HAP-1 (cell line): ENCODE measurements at regions not wholly inside any gene's neighbourhood (a gene's known extent, or its start where the extent isn't known, plus 50 kb on each side); places are given as distances from the start of the nearest gene placed in this dataset.

Source experiments
- DNase-seq, 2 experiments: peaks; one replicate each; pipeline ENCODE4 v3.0.0-alpha.2; 2016 to 2020; ENCODE audit warnings: low spot score in 2 of 2
- H3K27me3 ChIP-seq: fragments of 250-450 bp; sonication (Bioruptor Pico); 2 replicates; pipeline ENCODE4 v1.5.1; 2020; ENCODE audit warnings: low read depth, mild to moderate bottlenecking, moderate library complexity
- H3K36me3 ChIP-seq: fragments of 250-450 bp; sonication (Bioruptor Pico); replicated peaks from 2 replicates; pipeline ENCODE4 v1.5.1; 2020; ENCODE audit warnings: mild to moderate bottlenecking
- H3K4me1 ChIP-seq: fragments of 250-450 bp; sonication (Bioruptor Pico); 2 replicates; pipeline ENCODE4 v1.5.1; 2020; ENCODE audit warnings: mild to moderate bottlenecking
- H3K4me3 ChIP-seq: fragments of 250-450 bp; sonication (Bioruptor Pico); 2 replicates; pipeline ENCODE4 v1.5.1; 2020; ENCODE audit warnings: mild to moderate bottlenecking, moderate library complexity
- H3K9me3 ChIP-seq: fragments of 250-450 bp; sonication (Bioruptor Pico); 2 replicates; pipeline ENCODE4 v1.5.1; 2020; ENCODE audit warnings: mild to moderate bottlenecking, moderate library complexity
- in situ Hi-C: fragments of 300-500 bp; cut with MboI; formaldehyde crosslinking; loops from 3 replicates; pipeline ENCODE4 v1.14.3; 2020; ENCODE audit warnings: low sequenced_read_pairs, inconsistent platforms, mixed read lengths

DNA sequence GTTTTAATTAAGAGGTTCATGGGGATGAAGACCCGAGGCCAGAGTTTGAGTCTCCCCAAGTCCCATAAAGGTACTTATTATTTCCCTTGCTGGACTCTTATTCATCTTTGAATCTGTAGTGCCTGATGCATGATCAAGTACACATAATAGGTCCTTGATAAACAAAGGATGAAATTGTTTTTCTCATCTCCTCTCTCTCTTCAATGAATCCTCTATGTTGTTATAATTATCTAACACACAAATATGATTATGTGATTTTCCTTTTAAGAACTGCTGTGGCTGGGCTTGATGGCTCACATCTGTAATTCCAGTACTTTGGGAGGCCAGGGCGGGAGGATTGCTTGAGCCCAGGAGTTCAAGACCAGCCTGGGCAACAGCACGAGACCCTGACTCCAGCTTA is 117.7 kb downstream of the BAMBI start:
- Histone ChIP-seq H3K36me3 (no peaks in the 10 kb centered on the region), H3K4me1 (peaks cover 10% of the 10 kb centered on the region), H3K27me3 (no peaks in the 10 kb centered on the region), H3K9me3 (no peaks in the 10 kb centered on the region), H3K4me3 (no peak overlapping the region)
- in situ Hi-C loops = no loop called here
- DNase-seq = no peak

DNA sequence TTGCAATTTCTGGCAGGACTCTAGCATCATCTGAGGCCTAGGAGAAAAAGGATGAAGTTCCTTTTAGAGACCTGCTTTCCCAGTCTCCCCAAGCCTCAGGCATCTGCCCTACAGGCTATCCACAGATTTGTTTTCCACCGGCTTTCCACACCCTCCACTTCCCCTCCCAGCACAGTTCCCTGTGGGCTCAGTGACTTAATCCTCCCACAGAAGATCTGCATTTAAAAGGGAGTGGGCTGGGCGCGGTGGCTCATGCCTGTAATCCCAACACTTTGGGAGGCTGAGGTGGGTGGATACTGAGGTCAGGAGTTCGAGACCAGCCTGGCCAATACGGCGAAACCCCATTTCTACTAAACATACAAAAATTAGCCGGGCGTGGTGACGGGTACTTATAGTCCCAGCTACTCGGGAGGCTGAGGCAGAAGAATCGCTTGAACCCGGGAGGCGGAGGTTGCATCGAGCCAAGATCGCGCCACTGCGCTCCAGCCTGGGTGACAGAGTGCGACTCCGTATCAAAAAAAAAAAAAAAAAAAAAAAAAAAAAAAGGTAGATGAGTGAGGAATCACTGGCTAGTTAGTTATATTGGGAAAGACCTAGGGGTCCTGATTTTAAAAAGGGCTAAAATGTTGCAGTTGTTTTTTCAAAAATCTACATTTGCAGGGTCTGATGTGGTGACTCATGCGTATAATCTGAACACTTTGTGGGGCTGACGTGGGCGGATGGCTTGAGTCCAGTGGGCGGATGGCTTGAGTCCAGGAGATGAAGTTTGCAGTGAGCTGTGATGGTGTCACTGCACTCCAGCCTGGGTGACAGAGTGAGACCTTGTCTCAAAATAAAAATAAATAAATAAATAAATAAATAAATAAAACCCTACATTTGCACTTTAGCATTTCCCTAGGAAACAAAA is 119.5 kb downstream of the BAMBI start:
- H3K36me3 ChIP-seq = no peaks in the 10 kb centered on the region
- H3K4me3 ChIP-seq = no peak overlapping the region
- in situ Hi-C loops = no loop called here
- H3K27me3 ChIP-seq = no peaks in the 10 kb centered on the region
- H3K4me1 ChIP-seq = peaks cover 10% of the 10 kb centered on the region
- DNase-seq = peak in 1 of 2 experiments; percentile 37
- H3K9me3 ChIP-seq = no peaks in the 10 kb centered on the region

DNA sequence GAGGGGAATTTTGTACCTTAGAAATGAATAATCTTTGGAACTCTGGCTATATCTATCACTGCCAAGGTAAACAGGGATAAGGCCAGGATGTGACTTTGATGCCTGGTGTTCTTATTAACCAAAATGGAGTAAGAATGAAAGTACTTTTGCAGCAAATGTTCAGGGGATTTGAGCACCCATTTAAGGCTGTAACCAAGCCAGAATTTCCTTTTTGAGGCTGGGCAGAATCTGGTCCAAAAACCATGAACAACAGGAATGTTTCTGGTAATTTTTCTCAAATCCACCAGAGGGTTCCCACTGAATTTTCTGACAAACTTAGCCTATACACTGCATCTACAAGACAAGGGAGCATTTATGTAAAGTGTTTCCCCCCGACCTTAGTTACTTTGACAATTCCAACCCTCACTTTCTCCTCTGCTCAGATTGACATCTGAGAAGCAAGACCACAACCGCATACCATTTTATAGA is 120.6 kb downstream of the BAMBI start:
- Histone ChIP-seq H3K9me3 (no peaks in the 10 kb centered on the region), H3K4me1 (peaks cover 8% of the 10 kb centered on the region), H3K4me3 (no peak overlapping the region), H3K27me3 (no peaks in the 10 kb centered on the region), H3K36me3 (no peaks in the 10 kb centered on the region)
- in situ Hi-C loops = no loop called here
- DNase-seq = no peak

DNA sequence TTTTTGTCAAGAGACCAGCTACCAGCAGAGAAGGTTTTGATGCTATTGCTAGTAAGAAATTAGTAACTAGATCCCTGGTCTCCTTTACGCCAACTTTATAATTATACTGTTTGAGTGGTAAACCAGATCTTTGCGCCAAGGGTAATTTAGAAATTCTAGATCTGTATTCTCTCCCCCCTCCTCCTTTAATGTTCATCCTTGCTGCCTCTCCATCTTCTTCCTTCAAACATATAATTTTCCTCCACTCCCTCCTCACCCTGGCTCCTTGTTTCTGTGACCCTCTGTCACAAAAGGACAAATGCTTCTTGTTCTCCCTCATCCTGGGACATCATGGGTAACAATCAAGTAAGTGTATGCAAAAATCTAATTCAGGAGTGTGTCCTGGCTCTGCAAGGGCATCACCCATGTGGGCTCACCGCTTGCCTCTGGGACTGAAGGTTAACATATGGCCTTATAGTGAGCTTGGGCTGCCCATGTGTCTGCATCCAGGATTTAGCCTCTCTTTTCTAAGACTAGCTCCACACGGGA is 121.2 kb downstream of the BAMBI start:
- DNase-seq = no peak
- H3K9me3 ChIP-seq = no peaks in the 10 kb centered on the region
- H3K4me3 ChIP-seq = no peak overlapping the region
- H3K4me1 ChIP-seq = peaks cover 3% of the 10 kb centered on the region
- no peaks in the 10 kb centered on the region for H3K27me3 ChIP-seq
- in situ Hi-C loops = no loop called here
- H3K36me3 ChIP-seq = no peaks in the 10 kb centered on the region

DNA sequence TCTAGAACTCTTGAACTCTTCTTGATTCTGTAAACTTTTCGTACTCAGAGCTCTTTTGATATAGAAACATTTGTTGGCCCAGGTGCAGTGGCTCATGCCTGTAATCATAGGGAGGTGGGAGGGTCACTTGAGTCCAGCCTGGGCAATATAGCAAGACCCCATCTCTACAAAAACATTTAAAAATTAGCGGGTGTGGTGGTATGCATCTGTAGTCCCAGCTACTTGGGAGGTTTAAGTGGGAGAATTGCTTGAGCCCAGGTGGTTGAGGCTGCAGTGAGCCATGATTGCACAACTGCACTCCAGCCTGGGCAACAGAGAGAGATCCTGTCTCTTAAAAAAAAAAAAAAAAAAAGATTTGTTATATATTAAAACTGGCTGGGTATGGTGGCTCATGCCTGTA is 121.6 kb downstream of the BAMBI start:
- in situ Hi-C loops = no loop called here
- no peaks in the 10 kb centered on the region for H3K36me3 ChIP-seq

DNA sequence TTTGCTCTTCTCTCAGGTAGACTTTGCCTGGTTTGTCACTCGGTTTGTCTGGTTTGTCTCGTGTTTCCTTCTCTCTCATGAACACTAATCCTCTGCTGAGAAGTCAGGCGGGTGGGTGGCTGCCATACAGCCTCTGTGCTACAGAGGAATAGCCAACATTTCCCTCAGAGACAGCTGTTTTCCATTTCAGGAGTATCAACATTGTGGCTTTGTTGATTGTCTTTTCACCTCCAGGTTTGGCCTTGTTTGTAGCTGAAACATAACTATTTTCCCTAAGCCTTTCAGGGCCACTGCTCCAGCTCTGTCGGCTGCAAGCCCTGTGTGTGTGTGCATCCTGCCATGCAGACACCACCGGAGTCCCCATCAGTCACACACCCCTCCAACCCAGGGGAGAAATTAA is 122.8 kb downstream of the BAMBI start:
- peaks cover 3% of the 10 kb centered on the region; the same call in 1 of the 2 replicates for H3K4me1 ChIP-seq
- DNase-seq = no peak
- H3K4me3 ChIP-seq = no peak overlapping the region
- no peaks in the 10 kb centered on the region for H3K9me3 ChIP-seq
- no peaks in the 10 kb centered on the region for H3K27me3 ChIP-seq
- no peaks in the 10 kb centered on the region for H3K36me3 ChIP-seq
- in situ Hi-C loops = no loop called here

More for the DNA sequence above, 121.6 kb downstream of the BAMBI start:
- Histone ChIP-seq H3K9me3 (no peaks in the 10 kb centered on the region), H3K27me3 (no peaks in the 10 kb centered on the region), H3K4me1 (no peaks in the 10 kb centered on the region; the same call in 1 of the 2 replicates), H3K4me3 (no peak overlapping the region)
- DNase-seq = no peak

DNA sequence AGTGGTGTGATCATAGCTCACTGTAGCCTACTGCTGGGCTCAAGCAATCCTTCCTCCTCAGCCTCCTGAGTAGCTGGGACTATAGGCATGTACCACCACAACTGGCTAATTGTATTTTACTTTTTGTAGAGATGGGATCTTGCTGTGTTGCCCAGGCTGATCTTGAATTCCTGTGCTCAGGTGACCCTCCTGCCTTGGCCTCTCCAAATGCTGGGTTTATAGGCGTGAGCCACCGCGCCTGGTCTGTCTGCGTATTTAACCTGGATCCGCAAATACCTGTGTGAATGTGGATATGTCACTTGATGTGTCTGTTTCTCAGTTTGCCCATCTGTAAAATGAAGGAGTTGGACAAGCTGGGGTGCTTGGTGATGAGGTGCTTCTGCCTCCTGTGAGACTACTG is 123.9 kb downstream of the BAMBI start:
- DNase-seq = no peak
- Histone ChIP-seq H3K27me3 (no peaks in the 10 kb centered on the region), H3K4me1 (peaks cover 3% of the 10 kb centered on the region; the same call in 1 of the 2 replicates), H3K4me3 (no peak overlapping the region), H3K9me3 (no peaks in the 10 kb centered on the region), H3K36me3 (no peaks in the 10 kb centered on the region)
- in situ Hi-C loops = no loop called here

DNA sequence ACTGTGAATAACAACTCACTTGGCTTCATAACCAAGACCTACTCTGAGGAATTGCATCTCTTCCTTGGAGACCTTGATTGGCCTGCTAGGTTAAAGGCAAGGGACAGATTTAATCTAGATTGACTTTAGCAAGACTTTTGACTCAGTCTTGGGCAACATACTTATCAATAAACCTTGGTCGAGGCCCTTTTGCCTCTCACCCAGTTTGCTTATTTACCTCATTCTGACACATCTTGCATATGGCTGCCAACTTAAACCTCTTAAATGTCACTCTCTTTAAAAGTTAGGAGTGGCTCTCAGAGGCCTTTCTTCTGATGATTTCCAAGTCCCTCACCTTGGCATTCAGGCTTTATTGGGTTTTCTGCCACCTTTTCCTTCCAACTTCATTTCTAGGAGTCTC is 124.5 kb downstream of the BAMBI start:
- Histone ChIP-seq H3K27me3 (no peaks in the 10 kb centered on the region), H3K4me1 (peaks cover 3% of the 10 kb centered on the region; the same call in 1 of the 2 replicates), H3K9me3 (no peaks in the 10 kb centered on the region), H3K4me3 (no peak overlapping the region), H3K36me3 (no peaks in the 10 kb centered on the region)
- in situ Hi-C loops = no loop called here
- DNase-seq = no peak

DNA sequence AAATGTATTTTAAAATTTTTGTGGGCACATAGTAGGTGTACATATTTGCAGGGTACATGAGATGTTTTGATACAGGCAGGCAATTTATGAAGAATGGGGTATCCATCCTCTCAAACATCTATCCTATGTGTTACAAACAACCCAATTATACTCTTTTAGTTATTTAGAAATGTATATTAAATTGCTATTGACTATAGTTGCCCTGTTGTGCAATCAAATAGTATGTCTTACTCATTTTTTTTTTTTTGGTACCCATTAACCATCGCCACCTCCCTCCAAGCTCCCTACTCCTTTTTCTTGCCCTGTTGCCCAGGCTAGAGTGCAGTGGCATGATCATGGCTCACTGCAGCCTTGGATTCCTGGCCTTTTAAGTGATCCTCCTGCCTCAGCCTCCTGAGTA is 128.1 kb downstream of the BAMBI start:
- Histone ChIP-seq H3K36me3 (no peaks in the 10 kb centered on the region), H3K4me3 (no peak overlapping the region), H3K9me3 (no peaks in the 10 kb centered on the region), H3K4me1 (peaks cover 6% of the 10 kb centered on the region), H3K27me3 (no peaks in the 10 kb centered on the region)
- in situ Hi-C loops = no loop called here
- no peak for DNase-seq

DNA sequence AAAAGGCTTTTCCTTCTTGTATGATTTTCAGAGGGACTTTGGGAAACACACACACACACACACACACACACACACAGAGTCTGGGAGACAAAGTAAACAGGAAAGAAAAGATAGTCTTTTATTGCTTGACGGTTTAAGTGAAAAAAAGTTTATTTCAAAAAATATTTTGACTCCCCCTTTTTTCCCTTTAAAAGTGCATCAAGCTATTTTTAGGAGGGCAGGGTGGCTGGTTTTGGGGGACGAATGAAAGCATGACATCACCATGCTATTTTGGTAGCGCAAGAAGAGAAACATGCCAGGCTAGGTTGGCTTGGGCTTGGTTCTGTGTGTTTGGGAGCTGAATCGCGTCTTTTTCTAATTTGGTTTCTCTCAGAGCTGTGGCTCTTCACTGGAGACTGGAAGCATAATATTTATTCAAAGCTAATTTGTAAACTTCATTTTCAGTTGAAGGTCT is 129.2 kb downstream of the BAMBI start:
- Histone ChIP-seq H3K4me3 (no peak overlapping the region), H3K27me3 (no peaks in the 10 kb centered on the region), H3K9me3 (no peaks in the 10 kb centered on the region), H3K36me3 (no peaks in the 10 kb centered on the region), H3K4me1 (peaks cover 10% of the 10 kb centered on the region)
- in situ Hi-C loops = no loop called here
- no peak for DNase-seq

DNA sequence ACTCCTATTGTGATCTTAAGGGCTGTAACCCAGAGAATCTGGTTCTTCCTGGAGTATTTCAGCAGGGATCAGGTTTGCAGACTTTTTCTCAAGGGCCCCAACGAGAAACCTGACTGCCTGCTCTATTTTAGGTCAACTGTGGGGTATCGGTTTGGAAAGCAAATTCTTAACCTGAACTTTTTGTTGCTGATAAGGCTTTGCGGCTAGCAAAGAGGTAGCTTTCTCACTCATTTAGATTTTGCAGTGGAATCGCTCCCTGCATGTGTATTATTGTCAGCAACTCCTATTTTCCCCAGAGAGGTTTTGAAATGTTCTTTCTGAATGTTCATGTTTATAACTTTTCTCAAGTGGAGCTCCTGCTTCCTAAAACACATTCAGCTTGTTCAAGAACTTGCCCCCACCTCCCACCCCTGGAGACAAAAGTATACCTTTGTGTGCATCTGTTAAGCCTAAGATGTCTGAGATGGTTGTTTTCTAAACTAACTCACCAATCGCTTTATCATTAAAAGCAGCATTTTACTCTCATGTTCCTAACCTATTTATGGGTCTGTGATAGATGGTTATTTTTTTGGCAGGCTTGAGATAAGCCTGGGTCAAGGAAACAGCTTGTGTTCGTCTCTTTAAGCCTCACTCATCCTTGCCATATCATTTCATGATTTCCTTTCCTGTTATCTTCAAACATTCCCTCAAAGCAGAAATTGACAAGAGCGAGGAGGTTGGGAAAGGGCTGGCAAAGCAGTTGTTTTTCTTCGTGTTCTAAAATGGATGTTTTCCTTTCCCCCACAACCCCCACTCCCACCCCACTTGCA is 129.8 kb downstream of the BAMBI start:
- Histone ChIP-seq H3K36me3 (no peaks in the 10 kb centered on the region), H3K4me1 (peaks cover 10% of the 10 kb centered on the region), H3K27me3 (no peaks in the 10 kb centered on the region), H3K4me3 (no peak overlapping the region), H3K9me3 (no peaks in the 10 kb centered on the region)
- no peak for DNase-seq
- in situ Hi-C loops = no loop called here

DNA sequence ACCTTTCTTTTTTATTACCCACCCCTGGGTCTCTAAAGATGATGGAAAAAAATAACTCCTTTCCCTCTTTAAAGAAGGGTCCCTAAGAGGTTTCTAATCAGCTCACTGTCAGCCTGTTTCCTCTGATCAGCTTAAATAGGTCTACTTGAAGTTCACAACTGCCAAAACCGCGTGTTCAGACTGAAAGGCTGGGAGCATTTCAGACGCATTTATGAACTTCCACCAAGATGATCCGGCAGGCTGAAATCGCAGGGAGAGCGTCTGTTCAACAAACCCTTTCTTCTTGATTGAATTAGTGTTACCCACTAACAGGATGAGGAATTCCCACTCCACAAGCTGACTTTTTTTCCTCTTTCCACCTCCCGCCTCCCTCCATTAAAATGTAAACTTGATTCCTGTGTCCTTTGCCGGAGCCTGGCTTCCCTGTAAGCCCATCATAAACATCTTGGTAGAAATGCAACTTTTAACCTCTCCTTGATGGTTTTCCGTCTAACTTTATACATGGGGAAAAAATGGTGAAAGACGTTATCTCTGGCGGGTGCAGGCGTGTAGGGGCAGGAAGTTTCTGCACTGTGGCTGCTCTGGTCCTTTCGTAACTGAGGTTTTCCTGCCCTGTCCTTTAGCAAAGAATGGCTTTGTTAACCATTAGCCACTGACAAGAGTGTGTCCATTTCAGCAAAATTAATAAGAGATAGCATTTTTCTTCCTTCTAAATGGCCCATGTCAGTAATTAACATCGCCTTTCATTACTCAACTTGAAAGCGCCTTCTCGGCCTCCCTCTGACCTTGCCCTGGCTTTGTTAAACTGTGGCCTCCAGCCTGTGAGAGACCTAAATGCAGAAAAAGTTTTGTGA is 130.7 kb downstream of the BAMBI start:
- Histone ChIP-seq H3K4me3 (no peak overlapping the region), H3K4me1 (peaks cover 10% of the 10 kb centered on the region), H3K27me3 (no peaks in the 10 kb centered on the region), H3K9me3 (no peaks in the 10 kb centered on the region), H3K36me3 (no peaks in the 10 kb centered on the region)
- in situ Hi-C loops = no loop called here
- DNase-seq = no peak

DNA sequence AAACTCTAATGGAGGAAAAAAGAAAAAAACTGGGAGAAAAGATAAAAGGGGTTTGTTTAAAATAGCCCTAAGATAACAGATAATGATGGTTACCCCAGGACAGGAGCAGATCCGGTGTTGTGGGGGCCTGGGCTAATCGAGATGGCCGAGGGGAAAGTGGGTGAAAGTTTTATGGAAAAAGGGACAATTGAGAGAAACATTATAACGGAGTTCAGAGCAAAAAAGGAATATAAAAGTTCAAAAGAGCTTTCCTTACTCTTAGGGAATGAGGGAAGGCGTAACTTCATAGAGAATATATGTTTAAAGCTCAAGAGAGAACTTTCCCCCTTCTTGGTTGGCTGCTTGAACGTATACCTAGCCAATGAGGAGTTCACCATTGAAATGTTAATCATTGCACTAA is 131.4 kb downstream of the BAMBI start:
- Histone ChIP-seq H3K4me1 (peaks cover 10% of the 10 kb centered on the region), H3K9me3 (no peaks in the 10 kb centered on the region), H3K36me3 (no peaks in the 10 kb centered on the region), H3K27me3 (no peaks in the 10 kb centered on the region), H3K4me3 (no peak overlapping the region)
- DNase-seq = no peak
- in situ Hi-C loops = no loop called here
